Right atrium auricular region (tissue), 2 donors: ENCODE measurements at regions not wholly inside any gene's neighbourhood (a gene's known extent, or its start where the extent isn't known, plus 50 kb on each side); places are given as distances from the start of the nearest gene placed in this dataset.

Experiments used
- DNase-seq: peaks from one replicate; pipeline ENCODE4 v3.0.0-alpha.2; 2019; ENCODE audit warnings: low spot score
- H3K27ac ChIP-seq, 2 donors: fragments of 200-600 bp; sonication (generic); 1 replicate in 1 of 2; 2 replicates in 1 of 2; pipeline ENCODE4 v1.5.1; 2016 to 2019
- H3K27me3 ChIP-seq, 2 donors: fragments of 200-600 bp; sonication (generic); one replicate each; pipeline versions ENCODE4 v1.5.1 to v1.6.0; 2017 to 2019
- H3K36me3 ChIP-seq: fragments of 200-600 bp; sonication (generic); one replicate; pipeline ENCODE4 v1.5.1; 2016
- H3K4me1 ChIP-seq, 2 donors: fragments of 200-600 bp; sonication (generic); one replicate each; pipeline versions ENCODE4 v1.5.1 to v1.6.0; 2017 to 2019
- H3K4me3 ChIP-seq, 2 donors: fragments of 200-600 bp; sonication (generic); 1 replicate in 1 of 2; 2 replicates in 1 of 2; pipeline ENCODE4 v1.5.1; 2017 to 2019; ENCODE audit warnings: mild to moderate bottlenecking in 1 of 2, moderate library complexity in 1 of 2
- H3K9me3 ChIP-seq, 2 donors: fragments of 200-600 bp; sonication (generic); one replicate each; pipeline ENCODE4 v1.5.1; 2019
- TF ChIP-seq, protein P1 (sequence below), 2 donors: fragments of 200-600 bp; sonication (generic); IDR thresholded peaks; one replicate each; pipeline ENCODE4 v1.5.1; 2019; ENCODE audit warnings: antibody characterized with exemption in 2 of 2

DNA sequence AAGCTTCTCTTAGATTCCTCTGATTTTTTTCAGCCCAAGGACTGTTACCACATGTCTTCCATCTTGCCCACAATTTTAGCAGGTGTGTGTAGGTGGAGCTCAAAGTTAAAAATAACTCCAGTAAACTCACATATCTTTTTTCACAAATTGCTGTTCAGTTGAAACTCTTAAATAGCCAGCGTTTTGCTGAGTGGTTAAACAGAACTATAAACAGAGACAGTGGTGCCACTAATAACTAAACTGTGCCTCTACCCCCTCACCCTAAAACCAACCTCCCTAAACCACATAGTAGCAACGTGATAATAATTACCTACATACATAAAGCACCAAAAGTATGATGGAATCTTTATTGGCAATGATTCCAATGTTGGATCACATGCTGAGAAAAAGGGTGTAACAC lies 525.1 kb downstream of the PDCD6IP start:
- no peak overlapping the region for H3K4me3 ChIP-seq
- no peaks in the 10 kb centered on the region for H3K27me3 ChIP-seq
- H3K36me3 ChIP-seq = no peaks in the 10 kb centered on the region
- DNase-seq = no peak
- H3K9me3 ChIP-seq = peaks cover 0 to under 1% of the 10 kb centered on the region in 2 donors
- TF ChIP-seq, protein P1, sequence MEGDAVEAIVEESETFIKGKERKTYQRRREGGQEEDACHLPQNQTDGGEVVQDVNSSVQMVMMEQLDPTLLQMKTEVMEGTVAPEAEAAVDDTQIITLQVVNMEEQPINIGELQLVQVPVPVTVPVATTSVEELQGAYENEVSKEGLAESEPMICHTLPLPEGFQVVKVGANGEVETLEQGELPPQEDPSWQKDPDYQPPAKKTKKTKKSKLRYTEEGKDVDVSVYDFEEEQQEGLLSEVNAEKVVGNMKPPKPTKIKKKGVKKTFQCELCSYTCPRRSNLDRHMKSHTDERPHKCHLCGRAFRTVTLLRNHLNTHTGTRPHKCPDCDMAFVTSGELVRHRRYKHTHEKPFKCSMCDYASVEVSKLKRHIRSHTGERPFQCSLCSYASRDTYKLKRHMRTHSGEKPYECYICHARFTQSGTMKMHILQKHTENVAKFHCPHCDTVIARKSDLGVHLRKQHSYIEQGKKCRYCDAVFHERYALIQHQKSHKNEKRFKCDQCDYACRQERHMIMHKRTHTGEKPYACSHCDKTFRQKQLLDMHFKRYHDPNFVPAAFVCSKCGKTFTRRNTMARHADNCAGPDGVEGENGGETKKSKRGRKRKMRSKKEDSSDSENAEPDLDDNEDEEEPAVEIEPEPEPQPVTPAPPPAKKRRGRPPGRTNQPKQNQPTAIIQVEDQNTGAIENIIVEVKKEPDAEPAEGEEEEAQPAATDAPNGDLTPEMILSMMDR (IDR thresholded peaks at IDR 0.05) = no peak
- H3K4me1 ChIP-seq = no peaks in the 10 kb centered on the region
- no peak overlapping the region for H3K27ac ChIP-seq

DNA sequence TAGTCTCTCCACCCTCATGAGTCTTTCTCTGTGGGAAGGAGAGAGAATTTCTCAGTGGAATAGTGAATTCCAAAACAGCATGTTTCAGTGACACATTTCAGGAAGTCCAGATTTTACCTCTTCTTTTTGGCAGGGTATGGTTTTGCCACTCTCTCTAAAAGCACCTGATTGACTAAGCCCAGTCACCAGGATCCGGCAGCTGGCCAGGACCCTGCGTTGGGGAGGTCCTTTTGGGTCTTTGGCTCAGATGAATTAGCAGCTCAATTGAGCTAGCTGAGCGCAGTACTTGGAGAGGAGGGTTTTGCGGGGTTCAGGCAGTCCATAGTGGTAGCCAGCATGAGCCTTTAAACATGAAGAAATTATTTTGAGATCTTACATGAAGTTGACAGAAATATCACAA lies 548.2 kb downstream of the PDCD6IP start:
- H3K4me3 ChIP-seq = no peak overlapping the region
- no peak for DNase-seq
- peaks cover 0 to 2% of the 10 kb centered on the region in 2 donors for H3K4me1 ChIP-seq
- no peaks in the 10 kb centered on the region for H3K36me3 ChIP-seq
- TF ChIP-seq, protein P1 (IDR thresholded peaks at IDR 0.05) = no peak
- no peaks in the 10 kb centered on the region for H3K9me3 ChIP-seq
- no peaks in the 10 kb centered on the region for H3K27me3 ChIP-seq
- H3K27ac ChIP-seq = no peak overlapping the region

DNA sequence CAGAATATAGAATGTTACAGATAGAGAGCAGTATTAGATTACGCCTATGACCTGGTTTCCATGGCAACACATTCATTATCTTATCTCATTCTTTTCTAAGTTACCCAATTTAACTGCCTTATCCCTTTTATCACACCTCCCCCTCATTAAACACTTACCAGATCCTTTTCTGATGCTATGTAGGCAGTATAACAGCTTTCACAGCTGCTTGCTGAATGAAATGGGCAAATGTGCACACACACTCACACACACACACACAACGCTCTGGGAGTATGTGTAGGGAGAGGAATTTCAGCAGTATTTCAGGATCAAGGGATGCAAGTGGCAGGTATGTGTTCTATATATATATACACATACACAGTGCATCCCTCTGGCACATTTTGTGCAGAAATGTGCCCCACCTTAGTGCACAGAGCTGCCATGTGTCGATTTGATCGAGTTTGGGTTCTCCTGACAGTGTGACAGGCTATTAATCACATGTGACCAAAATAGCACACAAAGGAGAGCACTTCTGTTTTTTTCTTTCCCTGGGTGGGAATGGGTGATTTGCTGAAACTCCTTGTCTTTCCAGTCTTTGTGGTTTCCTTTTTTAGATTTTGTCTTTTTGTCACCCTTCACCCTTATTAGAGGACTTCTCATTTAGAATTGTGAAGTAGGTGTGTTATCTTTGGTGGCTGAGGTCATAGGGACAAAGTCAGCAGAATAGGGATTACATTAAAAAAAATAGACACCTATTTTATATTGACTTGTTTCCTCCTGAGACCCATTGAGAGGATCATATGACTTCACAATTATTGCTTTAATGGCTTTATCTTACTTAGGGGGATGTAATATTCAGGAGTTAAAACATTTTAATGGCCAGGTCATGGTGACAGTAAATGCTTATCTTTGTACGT lies 553.7 kb downstream of the PDCD6IP start:
- H3K27me3 ChIP-seq = no peaks in the 10 kb centered on the region
- TF ChIP-seq, protein P1 (IDR thresholded peaks at IDR 0.05) = no peak
- peaks cover 0 to 8% of the 10 kb centered on the region in 2 donors for H3K4me1 ChIP-seq
- no peak overlapping the region for H3K4me3 ChIP-seq
- H3K27ac ChIP-seq = no peak overlapping the region
- no peaks in the 10 kb centered on the region for H3K36me3 ChIP-seq
- no peaks in the 10 kb centered on the region for H3K9me3 ChIP-seq
- no peak for DNase-seq

DNA sequence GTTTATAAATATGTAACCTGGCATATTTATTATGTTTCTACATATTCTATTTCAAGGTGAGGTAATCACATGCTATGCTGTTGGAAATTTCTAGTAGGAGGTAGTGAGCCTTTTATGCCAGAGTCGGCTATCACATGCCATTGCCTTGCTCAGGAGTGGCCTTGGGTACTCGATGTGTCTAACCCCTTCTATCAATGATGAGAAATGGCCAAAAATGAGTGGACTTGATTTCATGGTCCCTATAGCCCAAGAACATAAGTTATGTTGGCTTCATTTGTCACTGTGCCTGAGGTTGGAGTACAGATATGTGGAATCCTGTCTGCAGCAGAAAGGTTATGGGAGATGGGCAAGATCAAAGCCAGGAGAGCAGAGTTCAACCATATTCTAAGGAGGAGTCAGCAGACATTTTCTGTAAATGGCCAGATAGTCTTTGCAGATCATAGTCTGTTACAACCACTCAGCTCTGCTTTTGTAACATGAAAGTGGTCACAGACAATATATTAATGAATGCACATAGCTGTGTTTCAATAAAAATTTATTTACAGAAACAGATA lies 554.4 kb downstream of the PDCD6IP start:
- Histone ChIP-seq H3K27ac (no peak overlapping the region), H3K4me1 (peaks cover 0 to 8% of the 10 kb centered on the region in 2 donors), H3K27me3 (no peaks in the 10 kb centered on the region), H3K36me3 (no peaks in the 10 kb centered on the region), H3K4me3 (no peak overlapping the region), H3K9me3 (no peaks in the 10 kb centered on the region)
- TF ChIP-seq, protein P1 (IDR thresholded peaks at IDR 0.05) = no peak
- DNase-seq = no peak

DNA sequence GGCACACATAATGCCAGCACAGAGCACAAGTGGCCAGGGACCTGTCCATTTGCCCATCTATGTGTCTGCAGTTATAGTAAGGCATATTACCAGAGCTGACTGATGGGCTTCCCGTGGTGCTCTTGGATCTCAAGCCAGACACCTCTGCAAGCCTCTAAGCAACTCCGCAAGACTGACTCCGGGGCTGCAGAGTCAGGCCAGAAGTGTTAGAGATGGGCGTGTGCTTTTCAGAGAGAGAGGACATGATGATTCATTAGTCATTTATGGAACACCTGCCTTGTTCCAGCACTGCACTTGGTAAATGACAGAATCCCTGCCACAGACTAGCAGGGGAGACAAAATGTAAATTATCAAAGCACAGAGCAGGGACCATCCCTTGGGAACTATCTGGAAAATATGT lies 559.0 kb downstream of the PDCD6IP start:
- Histone ChIP-seq H3K9me3 (no peaks in the 10 kb centered on the region), H3K27ac (no peak overlapping the region), H3K27me3 (no peaks in the 10 kb centered on the region), H3K36me3 (no peaks in the 10 kb centered on the region), H3K4me3 (no peak overlapping the region), H3K4me1 (no peaks in the 10 kb centered on the region)
- TF ChIP-seq, protein P1 (IDR thresholded peaks at IDR 0.05) = no peak
- DNase-seq = no peak
